SK-N-SH treated with all-trans-retinoic acid at 6 μM for 48 hours (cell line): ENCODE measurements at regions not wholly inside any gene's neighbourhood (a gene's known extent, or its start where the extent isn't known, plus 50 kb on each side); places are given as distances from the start of the nearest gene placed in this dataset.

Experiments
- CSDC2 ChIP-seq: fragments of 250-450 bp; sonication (Bioruptor Pico); IDR thresholded peaks from 2 replicates; pipeline ENCODE4 v1.5.0; 2020; ENCODE audit warnings: mild to moderate bottlenecking, moderate library complexity
- PATZ1 ChIP-seq: fragments of 250-450 bp; sonication (Bioruptor Pico); IDR thresholded peaks from 2 replicates; pipeline ENCODE4 v1.8.0; 2020; ENCODE audit warnings: mild to moderate bottlenecking, moderate library complexity, borderline replicate concordance
- ZC3H10 ChIP-seq: fragments of 250-450 bp; sonication (Bioruptor Pico); IDR thresholded peaks from 2 replicates; pipeline ENCODE4 v1.5.1; 2021; ENCODE audit warnings: mild to moderate bottlenecking, moderate library complexity
- TF ChIP-seq, protein P1 (sequence below): fragments of 250-450 bp; sonication (Bioruptor Pico); IDR thresholded peaks from 2 replicates; pipeline ENCODE4 v1.5.1; 2020; ENCODE audit warnings: low read depth, mild to moderate bottlenecking, moderate library complexity

DNA sequence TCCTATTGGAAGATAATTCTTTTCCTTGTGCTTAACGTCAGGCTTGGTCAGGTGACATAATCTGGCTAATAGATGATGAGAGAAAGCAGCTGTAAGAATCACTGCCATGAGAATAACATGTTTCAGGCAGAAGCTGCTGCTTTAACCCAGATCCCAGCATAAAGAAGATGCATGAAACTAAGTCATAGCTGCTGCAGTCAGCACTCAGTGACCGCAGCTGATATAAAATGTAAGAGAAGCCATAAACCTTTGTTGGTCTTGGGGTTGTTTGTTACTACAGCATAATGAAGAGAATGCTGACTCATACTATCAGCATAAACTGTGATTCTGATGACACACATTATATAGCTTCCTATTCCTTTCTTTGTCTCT, 274.3 kb upstream of the TRIB2 start:
- TF ChIP-seq ZC3H10 (CRISPR knock-in tag) = no peak
- TF ChIP-seq, protein P1, sequence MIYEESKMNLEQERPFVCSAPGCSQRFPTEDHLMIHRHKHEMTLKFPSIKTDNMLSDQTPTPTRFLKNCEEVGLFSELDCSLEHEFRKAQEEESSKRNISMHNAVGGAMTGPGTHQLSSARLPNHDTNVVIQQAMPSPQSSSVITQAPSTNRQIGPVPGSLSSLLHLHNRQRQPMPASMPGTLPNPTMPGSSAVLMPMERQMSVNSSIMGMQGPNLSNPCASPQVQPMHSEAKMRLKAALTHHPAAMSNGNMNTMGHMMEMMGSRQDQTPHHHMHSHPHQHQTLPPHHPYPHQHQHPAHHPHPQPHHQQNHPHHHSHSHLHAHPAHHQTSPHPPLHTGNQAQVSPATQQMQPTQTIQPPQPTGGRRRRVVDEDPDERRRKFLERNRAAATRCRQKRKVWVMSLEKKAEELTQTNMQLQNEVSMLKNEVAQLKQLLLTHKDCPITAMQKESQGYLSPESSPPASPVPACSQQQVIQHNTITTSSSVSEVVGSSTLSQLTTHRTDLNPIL (CRISPR knock-in tag) = no peak
- TF ChIP-seq PATZ1 = no peak
- no peak for TF ChIP-seq CSDC2 (CRISPR knock-in tag)
